OCI-LY3 (cell line): ENCODE measurements at regions not wholly inside any gene's neighbourhood (a gene's known extent, or its start where the extent isn't known, plus 50 kb on each side); places are given as distances from the start of the nearest gene placed in this dataset.

Source experiments
- H2AFZ ChIP-seq: fragments of 200-600, 300-600 bp; shearing (Covaris generic); 2 replicates; pipeline ENCODE4 v1.6.0; 2014; ENCODE audit warnings: antibody characterized with exemption, low read depth, low read length
- H3K27ac ChIP-seq: fragments of 200-600, 300-600 bp; sonication (generic); 2 replicates; pipeline ENCODE4 v1.5.1; 2014; ENCODE audit warnings: mild to moderate bottlenecking, low read length, moderate library complexity, mixed read lengths
- H3K27me3 ChIP-seq: fragments of 200-600, 300-600 bp; sonication (generic); 2 replicates; pipeline ENCODE4 v1.6.1; 2014; ENCODE audit warnings: low read depth, low read length, mixed read lengths
- H3K36me3 ChIP-seq: fragments of 200-600, 300-600 bp; sonication (generic); replicated peaks from 2 replicates; pipeline ENCODE3; 2014; ENCODE audit warnings: low read depth, low read length, mixed read lengths
- H3K4me1 ChIP-seq: fragments of 300-600, 200-600 bp; sonication (generic); 2 replicates; pipeline ENCODE4 v1.6.1; 2014; ENCODE audit warnings: low read length, mixed read lengths
- H3K4me2 ChIP-seq: fragments of 200-600, 300-600 bp; sonication (generic); 2 replicates; pipeline ENCODE4 v1.6.1; 2014; ENCODE audit warnings: low read length, mixed read lengths
- H3K4me3 ChIP-seq: fragments of 300-600, 200-600 bp; sonication (generic); 2 replicates; pipeline ENCODE4 v1.5.1; 2014; ENCODE audit warnings: antibody characterized with exemption, mild to moderate bottlenecking, low read length, moderate library complexity
- H3K79me2 ChIP-seq: fragments of 300-600, 200-600 bp; shearing (Covaris generic); 2 replicates; pipeline ENCODE4 v1.6.1; 2014; ENCODE audit warnings: mild to moderate bottlenecking, low read length, mixed read lengths
- H3K9ac ChIP-seq: fragments of 300-600, 200-600 bp; shearing (Covaris generic); 2 replicates; pipeline ENCODE4 v1.6.0; 2014; ENCODE audit warnings: mild to moderate bottlenecking, low read length, moderate library complexity
- H3K9me3 ChIP-seq: fragments of 200-600, 300-600 bp; shearing (Covaris generic); 2 replicates; pipeline ENCODE4 v1.6.1; 2014; ENCODE audit warnings: low read length, mixed read lengths; ENCODE audit not compliant: insufficient read depth
- H4K20me1 ChIP-seq: fragments of 200-600, 300-600 bp; sonication (generic); 2 replicates; pipeline ENCODE4 v1.6.1; 2016; ENCODE audit warnings: low read length, mixed read lengths; ENCODE audit not compliant: insufficient read depth
- EZH2phosphoT487 ChIP-seq: fragments of 200-600 bp; shearing (Covaris generic); IDR thresholded peaks from 2 replicates; pipeline ENCODE4 v1.6.1; 2018; ENCODE audit warnings: antibody characterized with exemption, mixed run types, low read depth
- TF ChIP-seq, protein P1 (sequence below): fragments of 200-600, 300-600 bp; sonication (generic); IDR thresholded peaks from 2 replicates; pipeline ENCODE4 v1.5.1; 2014; ENCODE audit warnings: antibody characterized with exemption, low read length, low read depth

DNA sequence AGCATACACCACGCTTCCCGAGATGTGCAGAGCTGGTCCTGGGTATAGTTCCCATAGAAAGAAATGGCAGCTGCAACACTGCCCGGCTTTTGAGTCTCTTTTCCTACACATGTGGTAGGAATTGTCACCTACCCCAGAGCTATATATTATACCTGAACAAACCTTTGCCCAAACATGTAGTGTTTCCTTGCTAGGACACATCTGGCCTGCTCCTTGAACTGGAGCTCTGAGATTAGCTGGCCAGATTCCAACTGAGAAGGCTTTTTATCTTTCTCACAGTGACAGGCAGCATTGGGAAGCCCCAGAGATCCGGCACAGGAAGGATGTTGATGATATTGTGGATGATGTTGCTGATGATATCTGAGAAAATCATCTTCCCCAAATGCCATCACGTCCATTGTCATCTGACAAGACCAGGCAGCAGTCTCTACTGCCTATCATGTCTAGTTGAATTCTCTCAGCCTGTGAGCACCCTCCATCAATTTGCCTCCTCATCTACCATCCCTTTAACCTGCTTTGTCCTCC, 115.0 kb upstream of the SMYD2 start:
- H3K27me3 ChIP-seq, result peaks cover 59% of the 10 kb centered on the region
- H3K9ac ChIP-seq, result no peak overlapping the region
- no peak overlapping the region for H3K4me2 ChIP-seq
- H3K27ac ChIP-seq, result no peak overlapping the region
- no peak overlapping the region for H2AFZ ChIP-seq
- no peaks in the 10 kb centered on the region for H4K20me1 ChIP-seq
- H3K79me2 ChIP-seq, result no peaks in the 10 kb centered on the region
- no peak for TF ChIP-seq EZH2phosphoT487
- TF ChIP-seq, protein P1, sequence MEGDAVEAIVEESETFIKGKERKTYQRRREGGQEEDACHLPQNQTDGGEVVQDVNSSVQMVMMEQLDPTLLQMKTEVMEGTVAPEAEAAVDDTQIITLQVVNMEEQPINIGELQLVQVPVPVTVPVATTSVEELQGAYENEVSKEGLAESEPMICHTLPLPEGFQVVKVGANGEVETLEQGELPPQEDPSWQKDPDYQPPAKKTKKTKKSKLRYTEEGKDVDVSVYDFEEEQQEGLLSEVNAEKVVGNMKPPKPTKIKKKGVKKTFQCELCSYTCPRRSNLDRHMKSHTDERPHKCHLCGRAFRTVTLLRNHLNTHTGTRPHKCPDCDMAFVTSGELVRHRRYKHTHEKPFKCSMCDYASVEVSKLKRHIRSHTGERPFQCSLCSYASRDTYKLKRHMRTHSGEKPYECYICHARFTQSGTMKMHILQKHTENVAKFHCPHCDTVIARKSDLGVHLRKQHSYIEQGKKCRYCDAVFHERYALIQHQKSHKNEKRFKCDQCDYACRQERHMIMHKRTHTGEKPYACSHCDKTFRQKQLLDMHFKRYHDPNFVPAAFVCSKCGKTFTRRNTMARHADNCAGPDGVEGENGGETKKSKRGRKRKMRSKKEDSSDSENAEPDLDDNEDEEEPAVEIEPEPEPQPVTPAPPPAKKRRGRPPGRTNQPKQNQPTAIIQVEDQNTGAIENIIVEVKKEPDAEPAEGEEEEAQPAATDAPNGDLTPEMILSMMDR, result no peak
- H3K36me3 ChIP-seq, result no peaks in the 10 kb centered on the region
- no peak overlapping the region for H3K4me3 ChIP-seq
- no peaks in the 10 kb centered on the region for H3K4me1 ChIP-seq
- no peaks in the 10 kb centered on the region for H3K9me3 ChIP-seq

DNA sequence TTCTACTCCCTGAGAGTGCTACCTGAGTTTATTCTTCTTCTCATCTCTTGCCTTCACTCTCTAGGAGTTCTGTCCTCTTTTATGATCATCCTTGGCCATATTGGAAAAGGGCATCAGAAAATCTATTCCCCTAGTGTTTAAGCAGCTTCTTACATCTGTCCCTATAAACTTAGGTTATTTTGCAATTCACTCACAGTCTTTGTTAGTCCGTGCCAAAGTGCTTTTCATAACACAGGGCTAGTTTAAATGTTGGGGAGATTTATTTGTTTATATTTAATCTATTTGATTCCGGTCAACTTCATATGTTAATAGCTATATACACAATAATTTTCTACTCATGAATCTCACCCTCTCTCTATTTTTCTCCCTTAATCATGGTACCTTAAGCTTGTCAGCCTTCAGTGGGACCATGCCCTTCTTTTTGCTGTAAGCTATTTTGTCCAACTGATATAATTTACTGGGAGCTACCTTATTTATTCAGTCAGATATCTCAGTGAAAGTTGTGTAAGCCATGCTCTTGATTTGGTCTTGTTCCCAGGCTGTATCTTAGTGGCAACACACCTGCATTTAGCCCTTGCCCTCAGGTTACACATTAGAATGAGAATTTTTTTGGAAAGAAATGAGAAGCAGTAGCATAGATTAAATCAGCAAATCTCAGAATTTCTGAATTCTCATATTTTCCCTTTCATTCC, 106.3 kb upstream of the SMYD2 start:
- no peak overlapping the region for H3K4me2 ChIP-seq

DNA sequence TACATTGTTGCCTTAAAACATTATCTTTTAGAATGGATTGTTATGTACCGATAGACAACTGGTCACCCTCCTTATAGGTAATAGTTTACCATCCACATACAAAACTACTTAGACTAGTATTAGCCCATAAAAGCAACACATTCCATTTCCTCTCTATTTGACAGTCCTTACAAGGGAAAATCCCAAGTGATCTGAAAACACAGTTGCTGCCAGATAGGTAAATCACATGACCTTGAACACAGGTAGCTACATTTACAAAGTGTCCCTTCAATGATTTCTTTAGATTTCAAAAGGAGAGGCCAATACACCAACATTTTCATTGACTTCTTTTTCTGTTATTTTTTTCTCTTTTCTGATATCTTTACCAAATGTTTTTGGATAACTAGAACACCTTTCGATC, 102.9 kb upstream of the SMYD2 start:
- H3K9ac ChIP-seq, result no peak overlapping the region
- TF ChIP-seq, protein P1, result no peak
- TF ChIP-seq EZH2phosphoT487, result no peak
- H3K4me3 ChIP-seq, result no peak overlapping the region
- peaks cover 27% of the 10 kb centered on the region for H3K27me3 ChIP-seq
- H3K36me3 ChIP-seq, result no peaks in the 10 kb centered on the region
- no peak overlapping the region for H3K4me2 ChIP-seq
- H2AFZ ChIP-seq, result no peak overlapping the region
- no peak overlapping the region for H3K27ac ChIP-seq
- H4K20me1 ChIP-seq, result no peaks in the 10 kb centered on the region
- H3K79me2 ChIP-seq, result no peaks in the 10 kb centered on the region
- no peaks in the 10 kb centered on the region for H3K9me3 ChIP-seq
- no peaks in the 10 kb centered on the region for H3K4me1 ChIP-seq

More for the DNA sequence above, 106.3 kb upstream of the SMYD2 start:
- Histone ChIP-seq H3K79me2 (no peaks in the 10 kb centered on the region), H2AFZ (no peak overlapping the region), H3K27me3 (peaks cover 18% of the 10 kb centered on the region), H3K4me1 (no peaks in the 10 kb centered on the region), H3K4me3 (no peak overlapping the region), H3K36me3 (no peaks in the 10 kb centered on the region), H3K9ac (no peak overlapping the region), H3K27ac (no peak overlapping the region), H4K20me1 (no peaks in the 10 kb centered on the region), H3K9me3 (no peaks in the 10 kb centered on the region)
- TF ChIP-seq EZH2phosphoT487, result no peak

DNA sequence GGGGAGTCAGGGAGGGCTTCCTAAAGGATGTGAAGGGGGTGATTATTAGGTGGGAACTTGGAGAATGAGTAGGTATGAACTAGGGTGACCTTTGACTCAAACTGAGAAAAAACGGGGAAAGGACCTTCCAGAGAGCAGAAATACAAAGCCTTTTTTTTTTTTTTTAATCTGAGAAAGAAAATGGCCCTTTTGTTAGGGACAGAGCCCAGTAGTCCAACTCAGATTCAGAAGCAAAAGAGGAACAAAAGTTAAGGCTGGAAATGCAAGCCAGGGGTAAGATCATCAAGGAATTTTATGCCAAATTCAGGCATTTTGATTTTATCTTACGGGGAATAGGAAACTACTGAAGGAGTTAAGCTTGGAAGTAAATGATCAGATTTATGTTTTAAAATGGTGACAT, 96.0 kb upstream of the SMYD2 start:
- Histone ChIP-seq H3K4me3 (no peak overlapping the region), H3K79me2 (no peaks in the 10 kb centered on the region), H3K27ac (no peak overlapping the region), H2AFZ (no peak overlapping the region), H3K27me3 (peaks cover 48% of the 10 kb centered on the region), H4K20me1 (no peaks in the 10 kb centered on the region), H3K36me3 (no peaks in the 10 kb centered on the region), H3K4me1 (peaks cover 17% of the 10 kb centered on the region), H3K9me3 (no peaks in the 10 kb centered on the region), H3K4me2 (no peak overlapping the region), H3K9ac (no peak overlapping the region)
- TF ChIP-seq, protein P1, result no peak
- TF ChIP-seq EZH2phosphoT487, result no peak
